ENCODE measurements at regions not wholly inside any gene's neighbourhood (a gene's known extent, or its start where the extent isn't known, plus 50 kb on each side); places are given as distances from the start of the nearest gene placed in this dataset.

- TF ChIP-seq CTCF (IDR thresholded peaks at IDR 0.05) = no peak
- no peak for TF ChIP-seq POLR2A (IDR thresholded peaks at IDR 0.05)
Observed at GRCh38 chr6:137951064-137951597, 84.1 kb downstream of the TNFAIP3 start.
